HG02571 (cell line): ENCODE measurements at regions not wholly inside any gene's neighbourhood (a gene's known extent, or its start where the extent isn't known, plus 50 kb on each side); places are given as distances from the start of the nearest gene placed in this dataset.

Source experiments
- ATAC-seq: cut with Tn5 transposase; IDR thresholded peaks from one replicate; pipeline ENCODE4 v1.9.1; 2021; ENCODE audit warnings: mild to moderate bottlenecking, moderate library complexity; ENCODE audit not compliant: unreplicated experiment

- ATAC-seq = no peak
Observed at GRCh38 chr12:46472893-46473633, 100.5 kb upstream of the SLC38A2 start.

- no peak for ATAC-seq
Observed at GRCh38 chr12:46472144-46472705, 99.7 kb upstream of the SLC38A2 start.

GRCh38 chr12:46471404-46471803, 98.8 kb upstream of the SLC38A2 start:
- no peak for ATAC-seq

GRCh38 chr12:46470975-46471374, 98.4 kb upstream of the SLC38A2 start:
- ATAC-seq = no peak

- no peak for ATAC-seq
Observed at GRCh38 chr12:46470036-46470627, 97.6 kb upstream of the SLC38A2 start.

- ATAC-seq = no peak
Observed at GRCh38 chr12:46468813-46469212, 96.2 kb upstream of the SLC38A2 start.

GRCh38 chr12:46468160-46468559, 95.6 kb upstream of the SLC38A2 start:
- ATAC-seq = no peak

- no peak for ATAC-seq
Observed at GRCh38 chr12:46465307-46465706, 92.7 kb upstream of the SLC38A2 start.

- no peak for ATAC-seq
Observed at GRCh38 chr12:46464863-46465262, 92.3 kb upstream of the SLC38A2 start.

GRCh38 chr12:46462641-46463355, 90.2 kb upstream of the SLC38A2 start:
- no peak for ATAC-seq

GRCh38 chr12:46461907-46462640, 89.5 kb upstream of the SLC38A2 start:
- ATAC-seq = no peak

- no peak for ATAC-seq
Observed at GRCh38 chr12:46461459-46461858, 88.9 kb upstream of the SLC38A2 start.

- ATAC-seq = no peak
Observed at GRCh38 chr12:46460682-46461210, 88.2 kb upstream of the SLC38A2 start.

GRCh38 chr12:46459861-46460545, 87.4 kb upstream of the SLC38A2 start:
- ATAC-seq = no peak

GRCh38 chr12:46459111-46459510, 86.5 kb upstream of the SLC38A2 start:
- no peak for ATAC-seq

GRCh38 chr12:46458500-46459102, 86.0 kb upstream of the SLC38A2 start:
- ATAC-seq = no peak

GRCh38 chr12:46457958-46458357, 85.4 kb upstream of the SLC38A2 start:
- no peak for ATAC-seq

- no peak for ATAC-seq
Observed at GRCh38 chr12:46456356-46457334, 84.1 kb upstream of the SLC38A2 start.
